NCI-H748 (cell line): ENCODE measurements at regions not wholly inside any gene's neighbourhood (a gene's known extent, or its start where the extent isn't known, plus 50 kb on each side); places are given as distances from the start of the nearest gene placed in this dataset.
A peak's percentile ranks its signal among the peaks of the same experiment; 100 is the strongest.
"Not testable (repeated sequence)": the region's sequence is repeated elsewhere in the genome, so short reads cannot be mapped to it uniquely, and the experiment has no call there.

Source experiments
- DNase-seq: peaks from one replicate; lab custom pipeline; 2025; ENCODE audit not compliant: unreplicated experiment; lab: John Stamatoyannopoulos, UW

GRCh38 chr16:25637236-25637635 lies 54.5 kb upstream of the HS3ST4 start:
- DNase-seq = no peak

DNA sequence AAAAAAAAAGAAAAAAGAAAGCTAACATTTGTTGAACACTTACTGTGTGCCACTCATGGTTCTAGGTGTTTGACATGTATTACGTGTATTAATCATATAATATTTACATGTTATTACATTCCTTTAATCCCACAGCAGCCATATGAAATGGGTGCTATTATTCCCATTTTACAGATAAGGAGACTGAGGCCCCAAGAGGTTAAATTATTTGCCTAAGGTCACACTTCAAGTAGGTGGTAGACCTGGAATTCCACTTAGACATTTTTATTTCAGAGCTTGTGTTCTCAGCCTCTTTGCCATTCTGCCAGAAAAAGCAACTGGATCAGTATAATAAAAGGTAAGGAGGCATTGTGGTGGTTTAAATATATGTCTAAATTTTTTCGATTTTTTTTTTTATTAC lies 55.1 kb upstream of the HS3ST4 start:
- no peak for DNase-seq

DNA sequence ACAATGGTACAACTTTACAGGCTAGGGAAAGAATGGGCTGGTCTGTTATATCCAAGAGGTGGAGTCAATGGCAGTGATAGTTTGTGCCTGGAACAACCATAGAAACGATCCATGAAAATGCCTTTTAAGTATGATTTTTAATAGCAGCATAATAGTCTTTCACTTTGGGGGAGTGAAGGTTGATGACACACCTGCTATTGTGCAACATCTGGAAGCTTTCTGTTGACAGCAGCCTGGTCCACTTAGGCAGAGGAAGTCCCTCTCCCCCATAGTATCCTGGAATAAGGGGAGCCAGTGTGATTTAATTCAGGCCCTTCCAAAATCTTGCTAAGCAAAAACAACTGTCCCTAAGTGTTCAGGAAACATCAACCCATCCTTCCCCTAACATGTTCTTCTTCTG lies 56.3 kb upstream of the HS3ST4 start:
- no peak for DNase-seq

- DNase-seq = no peak
Observed at GRCh38 chr16:25633549-25633948, 58.2 kb upstream of the HS3ST4 start.

- DNase-seq = no peak
Observed at GRCh38 chr16:25628766-25629165, 63.0 kb upstream of the HS3ST4 start.

GRCh38 chr16:25627641-25628040 lies 64.1 kb upstream of the HS3ST4 start:
- DNase-seq = no peak

GRCh38 chr16:25626172-25626571 lies 65.6 kb upstream of the HS3ST4 start:
- DNase-seq = no peak

DNA sequence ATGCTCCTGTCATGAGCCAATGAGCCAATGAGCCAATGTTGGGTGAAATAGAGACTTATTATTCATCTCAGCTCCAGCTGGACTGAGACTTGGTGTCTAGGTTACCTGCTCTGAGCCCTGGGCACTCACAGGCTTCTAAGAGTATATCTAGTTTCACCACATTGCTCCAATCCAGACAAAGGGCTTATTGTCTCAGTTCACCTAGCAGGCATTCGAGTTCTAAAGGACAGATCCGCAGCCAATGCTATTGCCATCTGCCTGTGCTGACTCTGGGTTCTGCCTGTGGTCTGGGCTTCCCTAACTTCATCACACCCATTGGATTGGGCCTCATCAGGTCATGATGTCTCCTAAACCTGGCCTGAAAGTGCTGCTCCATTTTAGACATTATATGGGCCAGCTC lies 66.1 kb upstream of the HS3ST4 start:
- DNase-seq = peak; percentile 29

DNA sequence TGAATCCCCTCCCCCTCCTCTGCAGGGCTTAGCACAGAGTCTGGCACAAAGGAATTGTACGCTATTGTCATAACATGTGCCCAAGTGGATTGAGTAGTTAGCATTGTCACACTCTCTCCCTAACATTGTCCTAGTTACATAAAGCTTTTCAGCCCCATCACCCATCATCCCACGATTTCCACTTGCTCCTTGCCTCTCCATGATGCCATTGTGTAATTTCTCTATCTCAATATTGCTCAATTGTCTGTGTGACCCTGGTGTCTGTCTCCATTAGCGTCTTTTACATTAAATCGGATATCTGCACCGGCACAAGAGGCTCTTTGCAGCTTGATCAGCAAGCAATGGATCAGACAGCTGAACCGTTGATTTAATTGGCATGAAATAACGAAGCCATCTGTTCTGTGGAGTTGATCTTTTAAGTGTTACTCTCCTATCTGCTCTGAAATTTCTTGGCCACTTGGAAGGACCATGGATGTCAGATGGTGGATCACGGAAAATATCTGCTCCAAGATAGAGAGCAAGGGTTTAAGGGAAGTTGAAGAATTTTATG lies 77.0 kb upstream of the HS3ST4 start:
- no peak for DNase-seq

DNA sequence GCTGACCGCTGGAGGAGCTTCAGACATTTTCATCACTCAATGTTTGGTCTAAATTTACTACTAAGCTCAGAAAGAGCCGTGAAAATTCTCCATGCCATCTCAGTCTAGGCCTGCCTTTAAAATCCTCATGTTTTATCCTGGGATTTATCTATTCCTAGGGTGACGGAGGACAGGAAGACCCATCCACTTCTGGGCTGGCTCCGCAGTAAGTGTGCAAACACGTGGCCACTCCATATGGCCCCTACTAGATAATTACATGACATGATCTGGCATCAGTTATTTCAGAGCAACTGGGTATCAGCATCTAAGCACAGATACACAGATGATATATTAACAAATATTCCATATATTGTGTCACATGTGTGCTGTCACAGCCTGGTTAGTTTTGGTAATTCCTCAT lies 77.8 kb upstream of the HS3ST4 start:
- no peak for DNase-seq

DNA sequence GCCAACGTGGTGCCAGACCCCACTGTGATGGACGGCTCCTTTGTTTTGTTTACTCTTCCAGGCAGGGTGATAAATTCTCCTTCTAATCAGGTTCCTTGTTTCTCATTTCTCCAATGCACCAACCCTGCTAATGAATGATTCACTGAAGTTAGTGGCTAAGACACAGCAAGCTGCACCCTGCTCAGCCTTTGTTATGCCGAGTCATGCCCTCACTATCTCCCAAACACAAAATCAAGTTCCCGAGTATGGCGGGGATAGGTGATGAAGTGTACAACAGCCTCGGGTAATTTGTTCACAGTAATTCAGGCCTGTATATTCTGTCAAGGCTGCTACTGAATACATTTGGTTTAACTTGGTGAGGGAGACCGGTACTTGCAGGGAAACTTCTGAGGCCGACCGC lies 83.8 kb upstream of the HS3ST4 start:
- no peak for DNase-seq

GRCh38 chr16:25606069-25606468 lies 85.7 kb upstream of the HS3ST4 start:
- DNase-seq = peak; percentile 54

- DNase-seq = no peak
Observed at GRCh38 chr16:25605381-25605780, 86.4 kb upstream of the HS3ST4 start.

GRCh38 chr16:25601306-25601705 lies 90.5 kb upstream of the HS3ST4 start:
- DNase-seq = not testable (repeated sequence)

GRCh38 chr16:25596194-25596593 lies 95.6 kb upstream of the HS3ST4 start:
- DNase-seq = no peak

- no peak for DNase-seq
Observed at GRCh38 chr16:25593260-25593659, 98.5 kb upstream of the HS3ST4 start.

DNA sequence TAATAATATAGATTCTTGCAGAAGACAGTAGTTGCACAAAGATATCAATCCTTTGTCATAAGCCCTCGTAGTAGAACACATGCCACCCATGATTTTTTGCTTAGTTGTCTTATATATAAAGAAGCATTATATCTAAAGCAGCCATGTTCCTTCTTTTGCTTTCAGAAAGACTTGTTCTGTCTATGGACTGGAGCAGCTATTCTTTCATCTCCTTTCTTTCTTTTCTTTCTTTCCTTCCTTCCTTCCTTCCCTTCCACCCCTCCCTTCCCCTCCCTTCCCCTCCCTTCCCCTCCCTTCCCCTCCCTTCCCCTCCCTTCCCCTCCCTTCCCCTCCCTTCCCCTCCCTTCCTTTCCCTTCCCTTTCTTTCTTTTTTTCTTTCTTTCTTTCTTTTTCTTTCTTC lies 104.0 kb upstream of the HS3ST4 start:
- no peak for DNase-seq

GRCh38 chr16:25586826-25587225 lies 104.9 kb upstream of the HS3ST4 start:
- no peak for DNase-seq

GRCh38 chr16:25585526-25585925 lies 106.2 kb upstream of the HS3ST4 start:
- DNase-seq = no peak

- DNase-seq = no peak
Observed at GRCh38 chr16:25580041-25580440, 111.7 kb upstream of the HS3ST4 start.

- no peak for DNase-seq
Observed at GRCh38 chr16:25575363-25575762, 116.4 kb upstream of the HS3ST4 start.

GRCh38 chr16:25571712-25572111 lies 120.0 kb upstream of the HS3ST4 start:
- no peak for DNase-seq

DNA sequence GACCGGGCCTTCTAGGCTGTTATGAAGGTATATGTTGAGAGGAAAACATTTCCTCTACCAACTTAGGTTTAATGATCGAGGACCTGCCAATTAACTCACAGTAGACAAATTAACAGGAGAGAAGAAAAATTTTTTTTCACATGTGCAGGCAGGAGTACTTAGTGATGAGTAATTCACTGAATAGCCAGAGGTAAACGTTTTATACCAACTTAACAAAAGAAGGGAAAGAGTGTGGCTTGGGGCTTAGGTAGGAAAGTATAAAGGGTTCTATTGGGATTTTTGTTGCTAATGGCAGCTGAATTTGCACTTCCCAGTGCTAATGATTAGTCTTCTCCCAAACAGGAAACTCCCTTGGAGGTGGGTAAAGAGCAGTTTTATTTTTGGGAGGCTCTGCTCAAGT lies 121.6 kb upstream of the HS3ST4 start:
- no peak for DNase-seq

DNA sequence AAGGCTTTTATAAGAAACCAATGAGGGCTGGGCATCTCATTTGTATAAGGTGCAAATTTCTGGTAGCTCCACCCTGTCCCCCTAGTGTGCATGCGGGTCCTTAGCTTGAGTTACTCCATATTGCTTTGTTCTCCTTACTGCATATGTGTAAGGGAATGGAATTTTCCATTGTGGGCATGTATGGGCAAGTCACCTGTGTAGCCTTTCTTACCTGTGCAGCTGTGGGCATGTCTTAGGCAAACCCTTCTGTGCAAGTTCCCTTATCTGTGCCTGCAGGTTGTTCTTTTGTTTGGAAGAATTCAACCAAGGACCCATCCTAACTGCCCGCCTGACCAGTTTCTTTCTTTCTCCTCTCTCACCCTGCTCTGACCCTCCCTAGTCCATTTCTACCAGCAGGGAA lies 122.8 kb upstream of the HS3ST4 start:
- DNase-seq = no peak
